ENCODE measurements at regions not wholly inside any gene's neighbourhood (a gene's known extent, or its start where the extent isn't known, plus 50 kb on each side); places are given as distances from the start of the nearest gene placed in this dataset.
A peak's percentile ranks its signal among the peaks of the same experiment; 100 is the strongest.
"Not testable (repeated sequence)": the region's sequence is repeated elsewhere in the genome, so short reads cannot be mapped to it uniquely, and the experiment has no call there.

- no peak overlapping the region for H3K4me3 ChIP-seq (ENCODE audit: low read depth, low read length)
- no peak for TF ChIP-seq CTCF (IDR thresholded peaks at IDR 0.05; ENCODE audit: insufficient read depth, low read depth, low read length)
- DNase-seq (ENCODE audit: low read depth) = no peak
Measured at GRCh38 chr1:203995228-203995627, 77.7 kb upstream of the SOX13 start.

- DNase-seq (ENCODE audit: low read depth) = peak; percentile 22
- no peak for TF ChIP-seq CTCF (IDR thresholded peaks at IDR 0.05; ENCODE audit: insufficient read depth, low read depth, low read length)
Measured at GRCh38 chr1:203996126-203996525, 76.8 kb upstream of the SOX13 start.

DNA sequence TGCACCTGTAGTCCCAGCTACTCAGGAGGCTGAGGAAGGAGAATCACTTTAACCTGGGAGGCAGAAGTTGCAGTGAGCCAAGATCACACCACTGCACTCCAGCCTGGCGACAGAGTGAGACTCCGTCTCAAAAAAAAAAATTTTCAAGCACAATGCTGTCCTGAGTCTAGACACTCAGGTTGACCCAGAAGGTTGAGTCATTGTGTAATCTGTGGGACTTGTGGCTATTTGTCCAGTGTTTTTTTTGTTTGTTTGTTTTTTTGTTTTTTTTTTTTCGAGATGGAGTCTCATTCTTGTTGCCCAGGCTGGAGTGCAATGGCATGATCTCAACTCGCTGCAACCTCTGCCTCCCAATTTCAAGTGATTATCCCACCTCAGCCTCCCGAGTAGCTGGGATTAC, 74.3 kb upstream of the SOX13 start:
- H3K4me3 ChIP-seq (ENCODE audit: low read depth, low read length); DNase-seq (ENCODE audit: low read depth): not testable (repeated sequence)

More at GRCh38 chr1:203996126-203996525, 76.8 kb upstream of the SOX13 start:
- H3K4me3 ChIP-seq (ENCODE audit: low read depth, low read length) = no peak overlapping the region

DNA sequence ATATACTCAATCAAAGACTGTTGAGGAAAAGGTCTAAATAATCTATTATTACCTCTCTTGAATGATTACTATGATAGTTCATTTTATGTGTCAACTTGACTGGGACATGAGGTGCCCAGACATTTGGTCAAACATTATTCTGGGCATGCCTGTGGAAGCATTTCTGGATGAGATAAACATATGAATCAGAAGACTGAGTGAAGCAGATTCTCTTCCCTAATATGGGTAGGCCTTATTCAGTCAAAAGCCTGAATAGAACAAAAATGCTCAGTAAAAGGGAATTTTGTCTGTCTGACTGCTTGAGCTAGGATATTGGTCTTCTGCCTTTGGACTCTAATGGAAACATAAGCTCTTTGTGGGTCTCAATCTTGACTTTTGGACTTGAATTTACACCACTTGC, 73.3 kb upstream of the SOX13 start:
- no peak overlapping the region for H3K4me3 ChIP-seq (ENCODE audit: low read depth, low read length)
- DNase-seq (ENCODE audit: low read depth) = no peak
- no peak for TF ChIP-seq CTCF (IDR thresholded peaks at IDR 0.05; ENCODE audit: insufficient read depth, low read depth, low read length)

DNA sequence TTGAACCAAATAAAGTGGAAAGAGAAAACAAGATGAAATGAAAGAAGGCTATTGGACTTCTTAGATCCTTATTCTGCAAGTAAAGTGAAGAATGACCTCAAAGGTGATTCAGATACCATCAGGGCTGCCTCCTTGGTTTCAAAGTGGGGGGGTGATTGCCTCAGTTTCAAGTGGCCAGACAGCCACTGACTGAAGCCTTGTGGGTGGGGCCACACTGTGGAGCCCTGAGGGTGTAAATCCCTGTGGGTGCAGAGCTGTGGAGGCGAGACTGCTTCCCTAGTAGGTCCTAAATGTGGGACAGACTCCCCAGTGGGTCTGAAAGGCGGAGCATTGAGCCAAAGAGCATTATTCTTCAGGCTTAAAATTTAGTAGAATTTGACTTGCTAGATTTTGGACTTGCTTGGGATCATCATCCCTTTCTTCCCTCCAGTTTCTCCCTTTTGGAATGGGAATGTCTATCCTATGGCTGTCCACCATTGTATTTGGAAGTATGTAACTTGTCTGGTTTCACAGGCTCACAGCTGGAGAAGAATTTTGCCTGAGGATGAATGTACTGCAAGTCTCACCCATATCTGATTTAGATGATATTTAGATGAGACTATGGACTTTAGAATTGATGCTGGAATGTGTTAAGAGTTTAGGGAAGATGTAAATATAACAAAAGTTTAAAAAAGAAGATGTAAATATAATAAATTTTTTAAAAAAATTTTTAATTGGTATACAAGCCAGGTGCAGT, 71.6 kb upstream of the SOX13 start:
- DNase-seq (ENCODE audit: low read depth) = no peak
- no peak for TF ChIP-seq CTCF (IDR thresholded peaks at IDR 0.05; ENCODE audit: insufficient read depth, low read depth, low read length)

DNA sequence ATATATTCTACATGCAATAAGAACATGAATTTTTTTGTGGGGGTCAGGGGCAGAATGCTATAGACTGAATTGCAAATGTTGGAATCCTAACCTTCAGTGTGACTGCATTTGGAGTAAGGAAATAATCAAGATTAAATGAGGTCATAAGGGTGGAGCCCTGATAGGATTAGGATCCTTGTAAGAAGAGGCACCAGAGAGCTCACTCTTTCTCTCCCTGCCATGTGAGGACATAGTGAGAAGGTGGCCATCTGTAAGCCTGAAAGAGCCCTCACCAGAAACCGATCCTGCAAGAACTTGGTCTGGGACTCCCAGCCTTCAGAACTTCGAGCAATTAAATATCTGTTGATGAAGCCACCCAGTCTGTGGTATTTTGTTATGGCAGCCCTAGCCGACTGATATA, 70.3 kb upstream of the SOX13 start:
- no peak overlapping the region for H3K4me3 ChIP-seq (ENCODE audit: low read depth, low read length)
- no peak for DNase-seq (ENCODE audit: low read depth)
- no peak for TF ChIP-seq CTCF (IDR thresholded peaks at IDR 0.05; ENCODE audit: insufficient read depth, low read depth, low read length)

More for the DNA sequence above, 71.6 kb upstream of the SOX13 start:
- no peak overlapping the region for H3K4me3 ChIP-seq (ENCODE audit: low read depth, low read length)

- TF ChIP-seq CTCF (IDR thresholded peaks at IDR 0.05; ENCODE audit: insufficient read depth, low read depth, low read length) = no peak
- DNase-seq (ENCODE audit: low read depth) = no peak
- no peak overlapping the region for H3K4me3 ChIP-seq (ENCODE audit: low read depth, low read length)
Measured at GRCh38 chr1:204003536-204003935, 69.4 kb upstream of the SOX13 start.
